K562 (cell line): ENCODE measurements at regions not wholly inside any gene's neighbourhood (a gene's known extent, or its start where the extent isn't known, plus 50 kb on each side); places are given as distances from the start of the nearest gene placed in this dataset.

Experiments used
- ATAC-seq: fragments of 200-7000 bp; cut with Tn5 transposase; 3 replicates; pipeline ENCODE4 v1.9.1; 2020; ENCODE audit warnings: moderate library complexity
- BruUV-seq: library from RNA; stranded (reverse); fragments of 400-500 nt; replicated peaks from 2 replicates; lab custom pipeline; 2021; lab: Mats Ljungman, UMichigan
- CTCF ChIA-PET: fragments of 300-600 bp; formaldehyde crosslinking; extraction: SDS; loops from one replicate; lab custom pipeline; 2021; ENCODE audit warnings: low intra/inter-chr PET ratio; lab: Yijun Ruan, JAX
- POLR2A ChIA-PET: fragments of 300-600, 350-650 bp; sonication (Branson Sonifier 250); formaldehyde crosslinking; extraction: SDS; loops from one replicate; lab custom pipeline; 2021; ENCODE audit warnings: antibody characterized with exemption, inconsistent platforms; lab: Yijun Ruan, JAX
- DNase-seq, 4 experiments: peaks; one replicate each; pipeline versions ENCODE4 v3.0.0 to v3.0.0-alpha.2; 2011 to 2018; ENCODE audit warnings: low spot score in 3 of 4, mixed read lengths in 3 of 4; ENCODE audit errors: extremely low read depth in 1 of 4
- FAIRE-seq: peaks from 2 replicates; lab custom pipeline; 2011; peaks lifted over from hg19 to GRCh38; lab: Jason Lieb, UNC
- H2AFZ ChIP-seq: 2 replicates; pipeline ENCODE4 v1.6.0; 2011; ENCODE audit warnings: low read depth, low read length, control low read depth, inconsistent platforms
- H3K27ac ChIP-seq: fragments of 200-600 bp; 3 replicates; pipeline ENCODE4 v1.8.0; 2011; ENCODE audit warnings: low read depth, mild to moderate bottlenecking, control low read depth, inconsistent platforms, low read length, moderate library complexity, mixed read lengths; ENCODE audit errors: extremely low read depth
- H3K27me3 ChIP-seq, 2 experiments: fragments of 300-600 bp in 1 of 2; 2 replicates in 1 of 2; 3 replicates in 1 of 2; pipeline versions ENCODE4 v1.6.0 to v1.8.0; 2011; ENCODE audit warnings: inconsistent platforms in 2 of 2, low read length in 2 of 2, mild to moderate bottlenecking in 1 of 2, mixed read lengths in 1 of 2, moderate library complexity in 1 of 2; ENCODE audit not compliant: control insufficient read depth in 2 of 2, insufficient read depth in 2 of 2
- H3K36me3 ChIP-seq: fragments of 300-600 bp; 3 replicates; pipeline ENCODE4 v1.8.0; 2011; ENCODE audit warnings: mild to moderate bottlenecking, low read length, inconsistent platforms; ENCODE audit not compliant: control insufficient read depth, insufficient read depth
- H3K4me1 ChIP-seq, 2 experiments: fragments of 200-600 bp in 1 of 2; replicated peaks in 1 of 2; 2 replicates in 1 of 2; 3 replicates in 1 of 2; pipeline versions ENCODE4 v1.5.1 to v1.8.0; 2011; ENCODE audit warnings: inconsistent platforms in 2 of 2, low read length in 2 of 2, mild to moderate bottlenecking in 1 of 2, mixed read lengths in 1 of 2, moderate library complexity in 1 of 2; ENCODE audit not compliant: control insufficient read depth in 2 of 2, insufficient read depth in 2 of 2
- H3K4me2 ChIP-seq: 2 replicates; pipeline ENCODE4 v1.6.1; 2011; ENCODE audit warnings: low read length, control low read depth, inconsistent platforms, mixed read lengths; ENCODE audit not compliant: insufficient read depth
- H3K4me3 ChIP-seq: fragments of 200-600 bp; sonication (generic), shearing (Covaris generic); 2 replicates; pipeline ENCODE4 v1.5.1; 2016; ENCODE audit warnings: control low read depth, inconsistent platforms
- H3K79me2 ChIP-seq: fragments of 200-600 bp; 3 replicates; pipeline ENCODE4 v1.8.0; 2011; ENCODE audit warnings: low read length, inconsistent platforms; ENCODE audit not compliant: control insufficient read depth, insufficient read depth
- H3K9ac ChIP-seq, 2 experiments: 2 replicates each; pipeline versions ENCODE4 v1.6.0 to v1.6.1; 2011; ENCODE audit warnings: low read depth in 2 of 2, low read length in 2 of 2, control low read depth in 1 of 2, inconsistent platforms in 1 of 2, mild to moderate bottlenecking in 1 of 2, mixed read lengths in 1 of 2; ENCODE audit not compliant: insufficient read depth in 1 of 2
- H3K9me1 ChIP-seq: one replicate; pipeline ENCODE4 v1.6.0; 2011; ENCODE audit warnings: inconsistent platforms, mild to moderate bottlenecking, low read length, moderate library complexity; ENCODE audit not compliant: control insufficient read depth, insufficient read depth
- H3K9me3 ChIP-seq: replicated peaks from 2 replicates; pipeline ENCODE4 v1.5.1; 2011; ENCODE audit warnings: low read depth, low read length, inconsistent platforms; ENCODE audit not compliant: control insufficient read depth, insufficient read depth
- H4K20me1 ChIP-seq: replicated peaks from 2 replicates; pipeline ENCODE4 v1.6.1; 2011; ENCODE audit warnings: low read length, inconsistent platforms, mixed read lengths; ENCODE audit not compliant: control insufficient read depth, insufficient read depth
- DIDO1 ChIP-seq: fragments of 450-650 bp; IDR thresholded peaks from 2 replicates; pipeline ENCODE4 v1.6.1; 2016; ENCODE audit warnings: low read depth, missing biosample characterization, missing genetic modification characterization
- FOXA3 ChIP-seq, 2 experiments: fragments of 450-650 bp in 1 of 2; sonication (generic) in 1 of 2; formaldehyde crosslinking; IDR thresholded peaks in 1 of 2; conservative IDR thresholded peaks in 1 of 2; 2 replicates each; pipeline versions ENCODE4 v1.4.0 to v1.8.0; 2020 to 2022; ENCODE audit warnings: mild to moderate bottlenecking in 2 of 2, missing genetic modification reagents in 1 of 2
- FOXP4 ChIP-seq: sonication (generic); formaldehyde crosslinking; IDR thresholded peaks from 2 replicates; pipeline ENCODE4 v1.8.0; 2022; ENCODE audit warnings: mild to moderate bottlenecking, missing genetic modification reagents, borderline replicate concordance
- HDGF ChIP-seq: fragments of 450-650 bp; IDR thresholded peaks from 2 replicates; pipeline ENCODE4 v1.6.1; 2016
- KLF16 ChIP-seq: IDR thresholded peaks from 2 replicates; pipeline ENCODE4 v1.6.1; 2016; ENCODE audit warnings: antibody characterized with exemption
- MAZ ChIP-seq, 2 experiments: fragments of 450-650 bp in 1 of 2; sonication (generic) in 1 of 2; formaldehyde crosslinking; IDR thresholded peaks in 1 of 2; conservative IDR thresholded peaks in 1 of 2; 2 replicates each; pipeline versions ENCODE4 v1.4.0 to v1.5.0; 2020; ENCODE audit warnings: mild to moderate bottlenecking in 1 of 2, missing genetic modification reagents in 1 of 2
- SRSF3 ChIP-seq: fragments of 200-400 bp; formaldehyde crosslinking; IDR thresholded peaks from 2 replicates; pipeline ENCODE4 v1.6.1; 2016; ENCODE audit warnings: mild to moderate bottlenecking, low read length, moderate library complexity; ENCODE audit not compliant: insufficient read depth
- STAT5A ChIP-seq: IDR thresholded peaks from 2 replicates; pipeline ENCODE4 v1.6.1; 2012; ENCODE audit warnings: low read length, inconsistent platforms, borderline replicate concordance
- TCF7L2 ChIP-seq: fragments of 150-350 bp; IDR thresholded peaks from 2 replicates; pipeline ENCODE4 v1.6.1; 2016; ENCODE audit warnings: low read depth, mild to moderate bottlenecking, low read length, moderate library complexity
- THRB ChIP-seq: fragments of 450-650 bp; formaldehyde crosslinking; conservative IDR thresholded peaks from 2 replicates; pipeline ENCODE4 v1.4.0; 2022; ENCODE audit warnings: mild to moderate bottlenecking, missing genetic modification characterization
- ZKSCAN3 ChIP-seq: fragments of 250-450 bp; sonication (Bioruptor Pico); IDR thresholded peaks from 2 replicates; pipeline ENCODE4 v1.4.0; 2020
- ZNF41 ChIP-seq: fragments of 250-450 bp; sonication (Bioruptor Pico); conservative IDR thresholded peaks from 2 replicates; pipeline ENCODE4 v1.4.0; 2020; ENCODE audit warnings: mild to moderate bottlenecking
- ZNF511 ChIP-seq: sonication (generic); formaldehyde crosslinking; IDR thresholded peaks from 2 replicates; pipeline ENCODE4 v1.8.0; 2022; ENCODE audit warnings: mild to moderate bottlenecking, missing genetic modification reagents
- WGBS: fragments of 100-300 bp; shearing (Covaris generic); methylation state at CpG from one replicate; pipeline ENCODE4 v1.1.6; 2016; ENCODE audit warnings: low coverage, mixed read lengths; ENCODE audit not compliant: insufficient coverage; ENCODE audit errors: missing lambda C conversion rate; 5-methylcytosine and 5-hydroxymethylcytosine counted together
- in situ Hi-C: fragments of 300-500 bp; cut with MboI; formaldehyde crosslinking; loops from 4 replicates; pipeline ENCODE4 v1.15.0; 2018; ENCODE audit warnings: inconsistent platforms, mixed read lengths
- intact Hi-C: fragments of 100-400 bp; cut with micrococcal nuclease; formaldehyde crosslinking; loops from 2 replicates; pipeline ENCODE4 v1.14.2; 2022
- TF ChIP-seq, protein P1 (sequence below): sonication (generic); formaldehyde crosslinking; IDR thresholded peaks from 2 replicates; pipeline ENCODE4 v1.8.0; 2022; ENCODE audit warnings: mild to moderate bottlenecking, missing genetic modification reagents

GRCh38 chrX:120793098-120793497 is 82.6 kb downstream of the CT47B1 start (continued):
- TF ChIP-seq, protein P1, sequence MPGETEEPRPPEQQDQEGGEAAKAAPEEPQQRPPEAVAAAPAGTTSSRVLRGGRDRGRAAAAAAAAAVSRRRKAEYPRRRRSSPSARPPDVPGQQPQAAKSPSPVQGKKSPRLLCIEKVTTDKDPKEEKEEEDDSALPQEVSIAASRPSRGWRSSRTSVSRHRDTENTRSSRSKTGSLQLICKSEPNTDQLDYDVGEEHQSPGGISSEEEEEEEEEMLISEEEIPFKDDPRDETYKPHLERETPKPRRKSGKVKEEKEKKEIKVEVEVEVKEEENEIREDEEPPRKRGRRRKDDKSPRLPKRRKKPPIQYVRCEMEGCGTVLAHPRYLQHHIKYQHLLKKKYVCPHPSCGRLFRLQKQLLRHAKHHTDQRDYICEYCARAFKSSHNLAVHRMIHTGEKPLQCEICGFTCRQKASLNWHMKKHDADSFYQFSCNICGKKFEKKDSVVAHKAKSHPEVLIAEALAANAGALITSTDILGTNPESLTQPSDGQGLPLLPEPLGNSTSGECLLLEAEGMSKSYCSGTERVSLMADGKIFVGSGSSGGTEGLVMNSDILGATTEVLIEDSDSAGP (CRISPR knock-in tag) = no peak
- TF ChIP-seq ZKSCAN3 (CRISPR knock-in tag) = no peak

DNA sequence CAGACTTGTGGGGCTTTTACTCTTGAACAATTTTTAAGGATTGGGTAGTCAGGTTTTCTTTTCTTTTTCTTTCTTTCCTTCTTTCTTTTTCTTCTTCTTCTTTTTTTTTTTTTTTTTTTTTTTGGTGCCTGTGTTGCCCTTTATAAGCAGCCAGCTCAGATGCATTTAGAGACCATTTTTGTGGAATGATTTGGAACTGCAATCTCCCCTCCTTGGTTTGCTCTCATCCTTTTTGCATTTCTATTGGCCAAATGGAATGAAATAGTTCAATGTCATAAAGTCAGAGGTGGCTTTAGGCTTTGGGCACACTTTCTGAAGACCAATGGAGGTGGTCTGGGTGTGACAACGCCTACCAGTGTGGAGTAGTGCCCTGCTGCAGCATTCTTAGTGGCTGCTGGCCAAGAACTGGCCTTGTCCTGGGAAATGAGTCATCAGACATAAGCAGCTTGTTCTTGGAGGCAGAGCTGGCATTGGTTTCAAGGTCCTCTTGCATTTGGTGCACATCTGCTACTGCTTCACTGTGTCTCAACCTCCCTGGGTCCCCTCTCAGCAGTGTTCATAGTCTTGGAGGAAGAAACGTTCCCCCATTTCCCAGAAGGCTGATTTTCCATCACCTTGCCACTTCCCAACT is 84.5 kb downstream of the CT47B1 start:
- no TSS peak for BruUV-seq
- H3K9me3 ChIP-seq = no peaks in the 10 kb centered on the region
- WGBS = 0% methylated on average over 1 of the region's 2 CpGs
- in situ Hi-C loops (no loop called here), intact Hi-C loops (loop anchor here (5.0 kb wide), 1 partner anchor 786 kb away; no protein-coding TSS in a partner anchor)
- no peaks in the 10 kb centered on the region for H3K36me3 ChIP-seq
- ChIA-PET POLR2A (no interaction called here), CTCF (no interaction called here)
- no peaks in the 10 kb centered on the region for H4K20me1 ChIP-seq
- H3K27ac ChIP-seq = no peak overlapping the region
- H3K4me3 ChIP-seq = no peak overlapping the region
- DNase-seq (peak in 1 of 4 experiments; percentile 8), ATAC-seq (no peak), FAIRE-seq (no peak)
- no peak overlapping the region for H3K9ac ChIP-seq
- no peaks in the 10 kb centered on the region; a peak in 1 of 5 replicates for H3K27me3 ChIP-seq
- no peaks in the 10 kb centered on the region for H3K4me1 ChIP-seq
- no peak overlapping the region for H2AFZ ChIP-seq
- TF ChIP-seq THRB (CRISPR knock-in tag) (no peak), FOXA3 (CRISPR knock-in tag; conservative IDR thresholded peaks at IDR 0.05 in 1 of 2, IDR thresholded peaks at IDR 0.05 in 1 of 2) (no peak), HDGF (no peak), DIDO1 (tag) (no peak), SRSF3 (no peak), ZNF41 (CRISPR knock-in tag) (no peak), FOXP4 (no peak), MAZ (CRISPR knock-in tag; conservative IDR thresholded peaks at IDR 0.05 in 1 of 2, IDR thresholded peaks at IDR 0.05 in 1 of 2) (no peak), STAT5A (no peak), TCF7L2 (no peak), ZNF511 (CRISPR knock-in tag) (no peak), KLF16 (no peak)
- no peak overlapping the region for H3K4me2 ChIP-seq
- H3K9me1 ChIP-seq = no peaks in the 10 kb centered on the region
- no peaks in the 10 kb centered on the region for H3K79me2 ChIP-seq
